ENCODE measurements at regions not wholly inside any gene's neighbourhood (a gene's known extent, or its start where the extent isn't known, plus 50 kb on each side); places are given as distances from the start of the nearest gene placed in this dataset.
"Not testable (repeated sequence)": the region's sequence is repeated elsewhere in the genome, so short reads cannot be mapped to it uniquely, and the experiment has no call there.

DNA sequence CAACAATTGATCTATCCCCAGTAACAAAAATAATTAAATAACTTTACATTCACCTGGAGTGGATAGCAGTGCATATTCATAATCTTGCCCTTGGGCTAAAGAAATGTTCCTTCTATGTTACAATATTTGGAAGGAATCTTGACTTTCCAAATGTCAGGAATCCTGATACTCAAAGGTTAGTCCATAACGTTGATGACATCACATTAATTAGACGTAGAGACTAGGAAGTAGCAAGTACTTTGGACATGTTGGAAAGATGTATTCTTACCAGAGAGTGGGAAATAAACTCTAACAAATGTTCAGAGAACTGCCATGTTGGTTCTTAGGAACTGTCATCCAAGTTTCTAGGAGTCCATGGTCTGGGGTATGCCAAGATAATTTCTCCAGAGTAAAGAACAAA, 70.6 kb upstream of the SLC25A36 start:
- DNase-seq, result no peak

- not testable (repeated sequence) for DNase-seq
Measured at GRCh38 chr3:140872165-140872564, 69.5 kb upstream of the SLC25A36 start.

GRCh38 chr3:140883428-140884040, 58.1 kb upstream of the SLC25A36 start:
- DNase-seq, result no peak

DNA sequence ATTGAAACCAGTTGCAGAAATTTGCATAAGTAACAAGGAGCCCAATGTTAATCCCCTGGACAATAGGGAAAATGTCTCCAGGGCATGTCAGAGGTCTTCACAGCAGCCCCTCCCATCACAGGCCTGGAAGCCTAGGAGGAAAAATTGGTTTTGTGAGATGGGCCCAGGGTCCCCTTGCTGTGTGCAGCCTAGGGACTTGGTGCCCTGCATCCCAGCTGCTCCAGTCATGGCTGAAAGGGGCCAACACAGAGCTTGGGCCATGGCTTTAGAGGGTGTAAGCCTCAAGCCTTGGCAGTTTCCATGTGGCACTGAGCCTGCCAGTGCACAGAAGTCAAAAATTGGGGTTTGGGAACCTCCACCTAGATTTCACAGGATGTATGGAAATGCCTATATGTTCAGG, 55.9 kb upstream of the SLC25A36 start:
- DNase-seq, result not testable (repeated sequence)

Data from fibroblast of upper back skin (primary cell).